ENCODE measurements at regions not wholly inside any gene's neighbourhood (a gene's known extent, or its start where the extent isn't known, plus 50 kb on each side); places are given as distances from the start of the nearest gene placed in this dataset.

DNA sequence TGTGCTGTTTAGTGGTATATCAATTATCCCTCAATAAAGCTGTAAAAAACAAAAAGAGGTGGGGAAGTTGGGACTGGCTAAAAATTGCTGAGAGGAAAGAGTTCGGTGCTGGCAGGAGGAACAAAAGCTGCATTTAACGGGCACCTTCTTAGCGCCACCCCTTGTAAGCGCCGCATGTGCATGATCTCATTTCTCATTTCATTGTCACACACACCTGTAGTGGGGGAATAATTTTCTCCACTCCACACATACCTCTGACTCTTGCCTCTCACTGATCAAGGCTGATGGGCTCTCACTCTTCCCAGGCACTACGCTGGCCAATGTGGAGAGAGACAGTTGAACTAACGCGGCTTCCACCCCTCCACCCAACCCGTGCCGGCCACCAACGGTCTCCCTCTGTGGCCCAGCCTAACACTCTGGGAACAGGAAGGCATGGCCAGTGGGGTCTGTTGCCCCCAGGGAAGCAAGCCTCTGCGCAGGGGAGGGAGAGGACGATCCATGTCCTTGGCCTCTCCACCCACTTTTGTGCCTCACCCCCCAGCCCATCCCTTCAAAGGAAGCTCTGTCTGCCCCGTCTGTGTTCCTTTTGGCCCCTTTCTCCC is 186.7 kb upstream of the SYT13 start:
- TF ChIP-seq, protein P1, sequence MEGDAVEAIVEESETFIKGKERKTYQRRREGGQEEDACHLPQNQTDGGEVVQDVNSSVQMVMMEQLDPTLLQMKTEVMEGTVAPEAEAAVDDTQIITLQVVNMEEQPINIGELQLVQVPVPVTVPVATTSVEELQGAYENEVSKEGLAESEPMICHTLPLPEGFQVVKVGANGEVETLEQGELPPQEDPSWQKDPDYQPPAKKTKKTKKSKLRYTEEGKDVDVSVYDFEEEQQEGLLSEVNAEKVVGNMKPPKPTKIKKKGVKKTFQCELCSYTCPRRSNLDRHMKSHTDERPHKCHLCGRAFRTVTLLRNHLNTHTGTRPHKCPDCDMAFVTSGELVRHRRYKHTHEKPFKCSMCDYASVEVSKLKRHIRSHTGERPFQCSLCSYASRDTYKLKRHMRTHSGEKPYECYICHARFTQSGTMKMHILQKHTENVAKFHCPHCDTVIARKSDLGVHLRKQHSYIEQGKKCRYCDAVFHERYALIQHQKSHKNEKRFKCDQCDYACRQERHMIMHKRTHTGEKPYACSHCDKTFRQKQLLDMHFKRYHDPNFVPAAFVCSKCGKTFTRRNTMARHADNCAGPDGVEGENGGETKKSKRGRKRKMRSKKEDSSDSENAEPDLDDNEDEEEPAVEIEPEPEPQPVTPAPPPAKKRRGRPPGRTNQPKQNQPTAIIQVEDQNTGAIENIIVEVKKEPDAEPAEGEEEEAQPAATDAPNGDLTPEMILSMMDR (conservative IDR thresholded peaks at IDR 0.05): no peak
- no peak for TF ChIP-seq ZFX (IDR thresholded peaks at IDR 0.05)

All from C4-2B (cell line).